ENCODE measurements at regions not wholly inside any gene's neighbourhood (a gene's known extent, or its start where the extent isn't known, plus 50 kb on each side); places are given as distances from the start of the nearest gene placed in this dataset.

- in situ Hi-C loops (cut with HindIII; ENCODE audit: low pct_unique_long_range_greater_than_20kb, low sequenced_read_pairs): no loop called here
- Histone ChIP-seq H3K4me1 (ENCODE audit: control insufficient read depth, insufficient read depth, low read length) (no peaks in the 10 kb centered on the region), H3K27me3 (ENCODE audit: control insufficient read depth, insufficient read depth, low read length) (no peaks in the 10 kb centered on the region), H3K9me3 (ENCODE audit: control insufficient read depth, insufficient read depth, low read depth, low read length) (no peaks in the 10 kb centered on the region), H3K36me3 (ENCODE audit: control insufficient read depth, insufficient read depth, low read length) (no peaks in the 10 kb centered on the region), H3K27ac (ENCODE audit: low read length) (no peak overlapping the region), H3K4me3 (ENCODE audit: low read depth in 2 of 2, low read length in 2 of 2) (no peak overlapping the region)
- TF ChIP-seq SIN3A (IDR thresholded peaks at IDR 0.05; ENCODE audit: borderline replicate concordance, insufficient read depth, low read depth, low read length) (no peak), CTCF (IDR thresholded peaks at IDR 0.05) (no peak), REST (IDR thresholded peaks at IDR 0.05; ENCODE audit: insufficient read depth in 1 of 2, low read depth in 2 of 2, low read length in 1 of 2) (no peak), POLR2AphosphoS5 (IDR thresholded peaks at IDR 0.05; ENCODE audit: low read depth, low read length) (no peak), TCF7L2 (IDR thresholded peaks at IDR 0.05; ENCODE audit: low read depth, low read length) (no peak)
- DNase-seq (ENCODE audit: low read depth, low spot score) (no peak), ATAC-seq (no peak)
- no TSS peak for BruUV-seq (replicated peaks)
- intact Hi-C loops (cut with micrococcal nuclease; ENCODE audit: unreplicated experiment): no loop called here
- ChIA-PET POLR2A (no interaction called here), CTCF (no interaction called here)
These were observed 188.9 kb downstream of the CXCL12 start for GRCh38 chr10:44196008-44196320.

- BruUV-seq (replicated peaks): no TSS peak
- in situ Hi-C loops (cut with HindIII; ENCODE audit: low pct_unique_long_range_greater_than_20kb, low sequenced_read_pairs) (no loop called here), intact Hi-C loops (cut with micrococcal nuclease; ENCODE audit: unreplicated experiment) (no loop called here)
- CTCF ChIA-PET: no interaction called here
- POLR2A ChIA-PET: interaction anchor here (0.5 kb wide), 1 partner anchor 164 kb away, joined by 3 read pairs; no protein-coding TSS in a partner anchor
- no peak for DNase-seq (ENCODE audit: low read depth, low spot score)
- ATAC-seq: peak; percentile 80
- Histone ChIP-seq H3K9me3 (ENCODE audit: control insufficient read depth, insufficient read depth, low read depth, low read length) (no peaks in the 10 kb centered on the region), H3K4me3 (ENCODE audit: low read depth in 2 of 2, low read length in 2 of 2) (no peak overlapping the region), H3K27ac (ENCODE audit: low read length) (no peak overlapping the region), H3K36me3 (ENCODE audit: control insufficient read depth, insufficient read depth, low read length) (no peaks in the 10 kb centered on the region), H3K4me1 (ENCODE audit: control insufficient read depth, insufficient read depth, low read length) (no peaks in the 10 kb centered on the region), H3K27me3 (ENCODE audit: control insufficient read depth, insufficient read depth, low read length) (no peaks in the 10 kb centered on the region)
- no peak for TF ChIP-seq CTCF (IDR thresholded peaks at IDR 0.05)
- no peak for TF ChIP-seq REST (IDR thresholded peaks at IDR 0.05; ENCODE audit: insufficient read depth in 1 of 2, low read depth in 2 of 2, low read length in 1 of 2)
- no peak for TF ChIP-seq SIN3A (IDR thresholded peaks at IDR 0.05; ENCODE audit: borderline replicate concordance, insufficient read depth, low read depth, low read length)
- no peak for TF ChIP-seq POLR2AphosphoS5 (IDR thresholded peaks at IDR 0.05; ENCODE audit: low read depth, low read length)
- TF ChIP-seq TCF7L2 (IDR thresholded peaks at IDR 0.05; ENCODE audit: low read depth, low read length): no peak
These were observed 189.5 kb downstream of the CXCL12 start for GRCh38 chr10:44195112-44196007.
